Superior temporal gyrus (tissue), 1 donor: ENCODE measurements at regions not wholly inside any gene's neighbourhood (a gene's known extent, or its start where the extent isn't known, plus 50 kb on each side); places are given as distances from the start of the nearest gene placed in this dataset.
A peak's percentile ranks its signal among the peaks of the same experiment; 100 is the strongest.

Source experiments
- DNase-seq: peaks from one replicate; pipeline ENCODE4 v3.0.0-alpha.2; 2016; ENCODE audit errors: extremely low spot score

DNA sequence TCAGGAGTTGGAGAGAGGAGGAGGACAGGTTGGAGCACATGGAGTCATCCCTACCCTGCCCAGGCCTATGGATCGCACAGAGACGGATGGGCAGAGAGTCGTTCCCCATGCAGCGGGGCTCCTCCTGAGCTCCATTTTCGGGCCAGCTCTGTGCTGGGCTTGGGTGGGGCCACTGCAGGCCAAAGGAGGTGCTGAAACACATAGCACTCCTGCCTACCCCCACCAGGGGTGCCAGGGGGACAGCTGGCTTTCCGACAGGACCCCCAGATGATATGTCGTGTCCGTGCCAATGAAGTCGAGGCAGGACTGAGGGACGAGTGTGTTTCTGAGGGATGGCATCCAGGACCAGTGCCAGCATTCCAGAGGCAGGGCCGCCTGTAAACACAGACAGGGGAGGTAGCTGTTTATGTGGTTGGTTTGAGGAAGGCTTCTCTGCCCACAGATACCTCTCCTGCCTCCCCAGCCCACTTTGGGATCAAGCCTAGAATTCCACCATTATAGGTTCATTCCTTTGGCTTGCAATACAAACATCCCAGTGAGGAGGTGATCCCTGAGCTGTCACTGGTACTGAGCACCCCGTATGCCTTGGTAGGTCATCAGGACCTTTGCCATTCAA, 116.6 kb downstream of the GLI2 start:
- no peak for DNase-seq

DNA sequence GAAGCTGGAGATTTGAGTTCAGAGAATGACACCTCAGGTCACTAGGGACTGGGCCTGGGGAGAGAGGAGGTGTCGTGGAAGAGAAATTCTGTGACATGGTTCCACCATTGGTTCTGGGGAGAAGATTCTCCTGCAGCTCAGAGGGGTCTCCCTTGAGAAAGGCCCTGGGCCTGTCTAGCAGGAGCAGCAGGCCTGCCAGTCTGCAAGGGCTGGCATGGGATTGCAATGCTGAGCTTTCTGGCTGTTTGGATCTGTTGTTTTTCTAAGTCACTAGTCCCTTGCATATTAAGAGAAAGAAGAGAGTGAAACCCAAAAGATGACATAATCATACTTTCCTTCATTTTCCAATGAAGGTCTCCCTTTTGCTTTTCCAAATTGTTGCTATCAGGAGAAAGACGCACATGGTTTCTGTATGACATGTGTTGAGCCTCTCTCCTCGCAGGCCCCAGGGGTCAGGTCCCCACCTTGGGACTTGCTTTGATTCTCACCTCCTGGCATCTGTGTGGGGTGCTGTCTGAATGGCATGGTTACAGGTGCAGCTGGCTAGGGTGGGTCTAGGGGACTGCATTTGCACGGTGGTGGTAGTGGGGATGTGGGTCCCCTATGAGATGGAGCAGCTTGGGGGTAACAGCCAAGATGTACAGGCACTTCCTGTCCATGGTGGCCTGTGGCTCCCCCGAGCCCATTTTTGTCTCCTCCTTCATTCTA, 117.8 kb downstream of the GLI2 start:
- no peak for DNase-seq

DNA sequence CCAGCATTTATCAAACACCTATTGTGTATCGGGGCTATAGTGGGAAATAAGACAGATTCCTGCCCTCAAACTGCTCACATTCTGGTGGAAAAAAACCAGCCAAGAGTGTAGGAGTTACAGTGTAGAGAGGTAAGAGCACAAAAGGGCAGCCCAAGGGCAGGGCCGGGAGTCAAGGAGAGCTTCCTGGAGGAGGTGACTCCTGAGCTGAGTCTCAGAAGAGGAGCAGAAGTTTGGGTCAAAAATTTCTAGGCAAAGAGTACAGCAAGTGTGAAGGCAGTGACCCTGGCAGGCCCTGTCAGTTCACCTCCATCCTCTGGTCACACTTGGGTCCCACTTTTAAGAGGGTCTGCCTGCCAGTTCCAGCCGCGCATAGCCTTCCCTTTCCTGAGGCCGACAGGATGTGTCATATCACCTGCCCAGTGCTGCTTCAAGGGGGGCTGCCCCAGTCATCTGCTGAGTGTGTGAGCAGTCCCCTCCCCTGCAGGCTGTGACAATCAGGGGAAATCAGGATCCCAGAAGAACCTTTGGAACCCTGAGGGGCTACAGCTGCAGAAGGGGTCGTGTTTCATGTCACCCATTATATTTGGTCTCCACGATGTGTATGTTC, 118.4 kb downstream of the GLI2 start:
- no peak for DNase-seq

DNA sequence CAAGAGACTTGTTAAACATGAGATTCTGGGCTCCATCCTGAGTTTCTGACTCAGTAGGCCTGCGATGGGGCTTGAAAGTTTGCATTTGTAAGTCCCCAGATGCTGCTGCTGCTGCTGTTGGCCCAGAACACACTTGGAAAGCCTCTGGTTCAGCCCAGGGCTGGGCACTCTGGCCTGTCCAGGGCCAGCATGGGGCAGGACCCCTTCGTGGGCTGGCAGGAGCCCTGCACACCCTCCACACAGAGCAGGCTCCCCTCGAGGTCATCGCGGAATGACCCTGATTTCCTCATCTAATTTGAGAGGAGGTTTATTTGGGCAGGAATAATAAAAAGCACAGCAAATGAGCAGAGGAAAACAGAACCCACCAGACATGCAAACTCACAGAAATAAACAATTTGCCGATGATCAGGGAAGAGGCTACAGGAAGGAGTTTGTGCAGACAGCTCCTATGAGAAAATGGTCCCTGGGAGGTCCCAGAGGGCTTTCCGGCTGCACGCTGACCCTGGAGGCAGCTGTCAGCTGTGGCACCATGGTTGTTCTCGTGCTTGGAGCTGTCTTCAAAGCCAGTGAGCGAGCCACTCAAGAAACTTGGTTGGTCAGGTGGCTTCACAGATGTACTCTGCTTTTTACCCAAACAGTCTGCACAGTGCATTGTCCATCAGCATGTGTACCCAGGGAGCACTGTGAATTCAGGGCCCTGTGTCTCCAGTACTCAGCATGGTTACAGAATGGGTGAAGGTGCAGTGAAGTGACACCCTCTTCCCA, 119.3 kb downstream of the GLI2 start:
- no peak for DNase-seq

DNA sequence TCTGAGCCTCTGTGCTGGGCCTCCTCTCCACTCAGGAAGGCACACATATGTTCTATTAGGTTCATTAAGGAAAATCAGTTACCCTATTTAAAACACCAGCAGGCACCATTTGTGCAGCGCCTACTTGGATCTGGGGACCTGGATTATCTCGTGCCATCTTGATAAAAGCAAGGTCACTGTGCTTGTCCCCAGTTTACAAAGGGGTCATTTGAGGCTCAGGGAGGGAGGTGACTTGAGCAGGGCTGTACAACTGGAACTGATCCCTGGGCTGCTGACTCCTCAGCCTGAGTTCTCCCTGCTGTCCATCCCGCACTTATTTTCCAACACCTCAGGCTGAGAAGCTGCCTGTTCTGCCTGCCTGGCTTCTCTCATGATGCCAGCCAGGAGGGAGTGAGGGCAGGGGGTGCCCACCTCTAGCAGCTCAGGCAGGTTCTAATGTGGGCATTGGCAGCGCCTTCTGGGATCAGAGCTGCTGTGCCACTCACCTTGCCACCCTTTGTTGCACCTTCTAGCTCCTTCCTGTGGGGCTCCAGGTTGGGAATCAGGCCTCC, 120.3 kb downstream of the GLI2 start:
- DNase-seq: no peak

DNA sequence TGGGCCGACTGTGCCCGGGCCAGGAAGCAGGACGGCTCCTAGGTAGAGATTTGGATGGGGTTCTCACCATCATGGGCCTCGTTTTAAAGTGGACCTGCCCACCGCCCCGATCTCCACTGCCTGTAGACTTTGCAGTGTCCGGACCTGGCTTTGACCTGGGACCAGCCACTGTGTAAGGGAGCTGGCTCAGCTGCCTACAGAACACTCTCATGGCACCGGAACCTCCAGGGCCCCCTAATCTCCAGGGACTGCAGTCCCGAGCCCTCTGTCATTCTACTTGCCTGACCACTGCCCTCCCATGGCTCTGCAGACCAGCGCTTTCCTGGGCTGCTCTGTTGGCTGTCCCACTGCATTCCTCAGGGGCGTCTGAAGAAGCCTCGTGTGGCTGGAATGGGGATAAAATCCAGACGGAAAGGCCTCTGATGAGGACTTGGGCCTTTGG, 120.8 kb downstream of the GLI2 start:
- DNase-seq: no peak

DNA sequence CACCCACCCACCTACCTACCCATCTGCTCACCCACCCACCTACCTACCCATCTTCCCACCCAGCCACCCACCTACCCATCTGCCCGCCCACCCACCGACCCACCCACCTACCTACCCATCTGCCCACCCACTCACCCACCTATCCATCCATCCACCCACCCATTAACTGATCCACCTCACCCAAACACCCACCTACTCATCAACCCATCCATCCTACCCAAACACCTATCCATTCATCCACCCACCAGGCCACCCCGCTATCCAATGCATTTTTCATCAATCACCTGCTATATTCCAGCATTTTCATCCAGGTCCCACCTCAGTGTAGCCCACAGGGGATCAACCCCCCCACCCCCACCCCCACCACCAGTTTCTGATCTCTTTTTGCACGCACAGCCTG, 121.8 kb downstream of the GLI2 start:
- no peak for DNase-seq

DNA sequence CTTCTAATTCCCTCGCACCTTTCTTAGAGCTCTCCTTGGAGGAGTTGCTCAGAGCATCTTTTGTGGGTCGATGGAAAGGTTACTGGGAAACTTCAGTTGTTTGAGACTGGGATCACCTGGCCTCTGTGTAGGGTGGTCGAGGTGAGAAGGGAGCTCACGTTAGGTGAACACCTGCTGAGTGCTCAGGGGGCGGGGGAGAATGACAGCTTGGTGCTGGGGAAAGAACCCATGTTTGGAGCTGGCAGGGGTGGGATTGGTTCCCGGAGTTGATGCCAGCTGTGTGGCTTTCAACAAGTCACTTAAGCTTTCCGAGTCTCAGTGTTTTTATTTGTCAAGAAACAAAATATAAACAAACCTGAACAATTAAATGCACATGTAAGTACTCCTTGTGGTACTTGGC, 122.3 kb downstream of the GLI2 start:
- no peak for DNase-seq

DNA sequence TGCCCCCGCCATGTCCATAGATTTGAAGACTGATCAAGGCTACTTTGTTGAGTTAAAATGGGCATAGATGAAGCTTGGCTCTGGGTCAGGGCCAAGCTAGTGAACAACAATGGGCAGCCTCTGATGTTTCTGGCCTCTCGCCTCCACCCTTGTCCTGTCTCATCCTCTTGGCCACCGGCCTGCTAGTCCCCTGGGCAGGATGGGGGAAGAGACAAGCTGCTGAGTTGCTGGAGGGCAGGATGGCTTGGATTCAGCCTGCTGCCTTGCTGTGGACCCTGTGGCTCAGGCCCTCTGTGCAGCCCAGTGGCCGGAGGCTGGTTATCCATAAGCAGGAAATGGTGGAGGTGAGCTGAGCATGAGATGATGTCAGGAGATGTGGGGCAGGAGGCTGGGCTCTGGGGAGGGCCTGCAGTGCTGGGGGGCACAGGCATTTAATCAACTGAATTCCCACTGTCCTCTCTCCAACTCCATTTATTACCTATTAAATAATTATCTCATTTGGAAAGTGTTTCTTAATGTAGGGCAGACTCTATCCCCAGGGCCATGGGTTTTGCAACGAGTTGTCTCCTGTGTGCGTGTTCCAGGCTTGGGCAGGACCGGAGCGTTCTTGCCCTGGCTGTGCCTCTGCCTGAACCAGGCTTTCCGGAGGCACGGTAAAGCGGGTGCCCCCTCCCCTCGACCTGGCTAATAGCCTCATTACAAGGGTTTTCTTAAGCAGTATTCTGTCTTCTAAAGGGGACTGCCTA, 122.9 kb downstream of the GLI2 start:
- DNase-seq: peak; percentile 67

DNA sequence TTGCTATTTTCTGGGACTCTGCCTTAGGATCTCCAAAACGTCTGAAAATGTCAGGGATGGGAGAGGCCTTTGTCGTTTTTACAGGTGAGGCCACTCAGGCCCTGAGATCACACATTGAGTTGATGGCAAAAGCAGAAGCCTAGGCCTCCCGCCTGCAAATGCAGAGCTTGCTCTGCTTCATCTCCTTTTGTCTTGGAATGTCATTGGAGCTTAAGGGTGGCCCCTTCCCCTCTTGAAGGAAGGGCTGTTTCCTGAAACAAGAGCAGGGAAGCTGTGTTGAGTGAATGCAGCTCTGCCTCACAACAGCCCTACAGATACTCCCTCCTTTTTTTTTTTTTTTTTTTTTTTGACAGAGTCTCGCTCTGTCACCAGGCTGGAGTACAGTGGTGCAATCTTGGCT, 123.5 kb downstream of the GLI2 start:
- no peak for DNase-seq

DNA sequence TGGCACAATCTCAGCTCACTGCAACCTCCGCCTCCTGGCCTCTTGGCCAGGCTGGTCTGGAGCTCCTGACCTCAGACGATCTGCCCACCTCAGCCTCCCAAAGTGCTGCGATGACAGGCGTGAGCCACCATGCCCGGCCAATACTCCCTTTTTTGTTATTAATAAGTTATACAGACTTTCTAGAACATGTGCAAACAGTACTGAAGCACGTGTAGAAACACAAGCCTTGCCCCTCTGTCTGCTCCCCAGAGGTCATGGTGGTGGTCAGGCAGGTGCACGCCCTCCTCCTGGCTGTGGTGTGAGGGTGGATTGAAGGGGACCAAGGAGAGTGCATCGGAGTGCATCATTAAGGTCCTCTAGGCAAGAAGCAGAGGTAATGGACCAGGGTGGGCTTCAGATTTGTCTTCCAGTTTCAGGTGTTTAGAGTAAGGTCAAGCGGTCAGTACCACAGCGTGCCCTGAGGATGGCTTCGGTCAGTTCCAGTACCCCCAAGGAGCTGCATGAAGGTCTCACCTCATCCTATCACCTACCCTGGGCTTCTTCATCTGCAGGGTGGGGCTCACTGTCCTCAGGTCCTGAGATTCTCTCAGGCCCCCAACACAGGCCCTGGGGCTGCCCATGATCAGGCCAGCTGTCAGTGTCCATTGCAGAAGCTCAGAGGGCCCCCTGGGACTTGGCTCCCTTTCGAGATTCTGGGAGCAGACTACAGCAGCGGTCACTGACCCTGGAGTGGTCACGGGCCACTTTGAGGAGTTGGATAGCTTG, 124.3 kb downstream of the GLI2 start:
- no peak for DNase-seq

DNA sequence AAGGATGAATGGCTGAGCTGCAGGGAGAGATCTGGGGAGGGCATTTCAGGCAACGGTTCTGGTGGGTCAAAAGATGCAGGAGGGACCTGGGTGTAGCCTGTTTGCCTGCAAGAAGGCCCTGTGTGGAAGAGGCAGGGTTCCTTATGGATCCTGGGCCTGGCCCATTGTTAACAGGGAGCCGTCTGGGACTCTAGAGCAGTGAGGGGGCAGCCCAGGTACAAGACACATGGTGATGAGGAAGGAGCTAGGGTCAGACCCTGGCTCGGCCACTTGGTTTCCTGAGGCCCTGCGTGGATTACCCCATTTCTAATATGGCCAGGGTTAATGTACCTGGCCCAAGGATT, 124.9 kb downstream of the GLI2 start:
- DNase-seq: no peak

DNA sequence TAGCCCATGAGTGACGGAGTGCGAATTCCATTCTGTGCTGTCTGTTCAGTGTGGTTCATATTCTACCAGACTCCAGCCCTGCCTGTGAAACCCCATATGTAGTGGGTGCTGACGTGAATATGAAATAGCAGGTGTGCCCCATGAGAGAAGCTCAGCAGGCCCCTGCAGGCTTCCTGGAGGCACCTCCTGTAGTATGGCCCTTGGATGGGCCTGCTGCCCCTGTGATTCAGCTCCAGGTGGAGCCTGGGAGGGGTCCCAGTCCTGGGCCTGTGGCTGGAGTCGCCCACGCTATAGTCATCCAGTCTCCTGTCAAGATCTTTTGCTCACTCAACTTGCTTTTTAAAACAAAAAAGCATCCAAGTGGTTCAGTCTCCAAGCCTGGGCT, 125.5 kb downstream of the GLI2 start:
- no peak for DNase-seq

DNA sequence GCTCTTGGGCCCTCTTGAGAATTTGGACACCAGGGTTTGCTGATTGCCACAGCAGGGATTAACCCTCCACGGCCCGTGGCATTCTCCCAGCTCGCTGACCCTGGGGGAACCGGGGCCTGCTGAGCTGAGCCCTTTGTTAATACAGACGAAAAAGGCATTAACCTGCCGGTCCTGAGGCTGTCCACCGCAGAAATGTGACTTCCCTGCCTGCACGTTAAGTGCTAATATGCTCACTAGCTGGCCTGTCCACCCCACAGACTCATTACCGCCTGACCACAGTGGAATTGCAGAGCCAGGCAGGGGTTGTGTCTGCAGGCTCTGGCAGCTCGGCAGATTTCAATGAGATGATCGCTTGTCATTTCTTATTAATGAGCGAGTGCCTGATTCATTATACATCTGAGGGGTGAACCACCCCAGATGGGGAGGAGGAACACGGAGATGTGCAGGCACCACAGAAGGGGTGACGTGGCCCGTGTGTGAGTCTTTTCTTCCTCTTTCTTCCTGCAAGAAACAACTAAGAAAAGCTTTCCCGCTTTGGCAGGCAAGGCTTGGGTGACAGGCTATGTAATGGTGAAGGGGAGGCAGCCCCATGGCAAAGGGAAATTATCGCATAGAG, 126.0 kb downstream of the GLI2 start:
- no peak for DNase-seq

DNA sequence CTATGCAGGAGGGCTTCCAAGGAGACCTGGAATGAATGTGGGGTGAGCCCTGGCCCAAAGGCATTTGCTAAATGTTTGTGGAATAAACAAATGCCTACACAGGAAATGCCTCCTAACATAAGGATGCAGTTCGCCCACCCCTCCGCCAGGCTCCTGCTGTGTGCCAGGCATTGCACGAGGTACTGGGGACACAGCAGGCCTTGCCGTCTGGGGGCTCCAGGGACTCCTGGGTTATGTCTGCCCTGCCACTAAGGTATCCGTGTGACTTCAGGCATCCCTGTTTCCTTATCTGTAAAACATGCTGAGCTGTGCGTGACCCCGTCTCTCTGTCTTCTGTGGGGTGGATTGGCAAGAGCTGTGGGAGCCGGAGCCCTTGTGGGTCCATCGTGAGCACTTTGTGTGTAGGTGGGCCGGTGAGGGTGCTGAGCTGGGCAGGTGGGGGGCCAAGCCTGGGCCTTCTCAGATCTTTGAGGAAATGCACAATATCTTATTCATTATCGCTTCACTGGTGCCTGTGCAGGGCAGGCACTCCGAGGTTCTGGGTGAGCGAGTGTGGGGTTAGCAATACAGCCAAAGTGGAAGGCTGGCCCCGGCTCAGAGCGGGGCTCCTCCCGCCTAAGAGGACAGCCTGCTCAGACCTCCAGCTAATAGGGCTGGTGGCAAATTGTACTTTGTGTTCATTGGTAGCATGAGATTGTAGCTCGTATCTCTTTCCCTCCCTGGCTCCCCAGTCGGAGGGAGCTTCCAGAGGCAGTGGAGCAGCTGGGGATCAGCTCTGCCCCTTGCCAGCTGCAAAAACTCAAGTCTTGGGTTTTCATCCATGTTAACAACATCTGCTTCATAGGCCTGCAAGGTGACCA, 126.8 kb downstream of the GLI2 start:
- no peak for DNase-seq

DNA sequence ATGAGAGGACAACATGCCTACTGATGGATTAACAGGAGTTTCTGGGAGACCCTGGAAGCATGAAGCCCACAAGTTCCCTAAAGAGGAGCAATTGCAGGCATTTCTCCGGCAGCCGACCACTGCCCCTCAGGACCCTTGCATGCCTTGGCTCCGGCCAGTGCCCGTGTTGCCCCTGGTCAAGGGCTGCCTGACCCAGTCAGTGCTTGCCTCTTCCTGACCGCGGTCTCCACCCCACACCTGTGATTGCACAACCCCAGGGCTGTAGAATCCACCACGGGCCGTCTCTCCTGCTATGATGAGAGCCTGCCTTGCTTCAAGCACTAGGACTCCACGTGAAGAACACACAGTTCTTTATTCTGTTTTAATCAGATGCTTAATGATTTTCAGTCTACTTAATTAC, 127.5 kb downstream of the GLI2 start:
- DNase-seq: no peak

DNA sequence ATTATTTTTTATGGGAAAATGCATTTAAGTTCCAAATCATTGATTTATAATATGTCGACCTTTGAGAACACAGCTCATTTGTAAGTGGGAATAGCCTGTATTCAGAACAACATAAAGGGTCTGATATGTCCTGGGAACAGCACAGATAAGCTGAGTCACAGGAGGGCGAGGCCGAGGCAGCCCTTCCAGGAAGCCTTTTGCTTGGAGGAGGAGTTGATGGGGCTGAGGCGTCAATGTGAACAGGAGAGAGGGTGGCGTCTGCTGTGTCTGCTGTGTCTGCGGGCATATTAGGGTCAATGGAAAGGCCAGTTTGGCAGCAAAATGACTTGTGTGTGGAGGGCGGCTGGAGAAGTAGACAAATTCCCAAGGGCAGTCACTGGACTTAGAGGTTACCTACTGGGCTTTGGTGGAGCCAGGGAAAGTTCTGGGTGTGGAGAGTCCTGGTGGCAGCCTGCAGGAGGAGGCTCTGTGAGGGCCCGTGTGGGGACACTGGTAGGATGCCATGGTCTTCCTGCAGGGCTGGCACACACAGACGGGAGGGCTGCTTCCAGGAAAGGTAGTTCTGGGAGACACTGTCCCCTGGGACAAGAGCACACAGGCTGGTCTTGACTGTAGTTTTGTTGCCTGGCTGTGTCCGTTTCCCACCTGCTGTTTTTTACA, 128.1 kb downstream of the GLI2 start:
- DNase-seq: no peak

DNA sequence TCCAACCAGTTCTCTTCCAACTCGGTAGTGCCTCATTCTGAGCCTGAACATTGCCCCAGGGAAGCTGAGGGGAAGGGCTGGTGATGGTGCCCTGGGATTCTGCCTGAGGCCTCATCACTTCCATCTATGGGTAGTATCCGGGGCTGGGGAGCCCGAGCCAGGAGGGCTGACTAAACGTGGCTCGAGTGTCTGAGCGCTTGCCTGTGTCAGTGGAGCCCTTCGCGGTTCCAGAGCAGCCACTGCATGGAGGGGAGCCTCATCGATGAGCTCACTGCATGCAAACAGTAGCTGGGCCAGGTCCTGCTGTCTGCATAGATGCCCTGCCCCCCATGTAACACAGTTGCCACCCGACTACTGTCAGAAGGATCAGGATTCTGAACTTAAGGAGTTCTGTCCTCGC, 129.3 kb downstream of the GLI2 start:
- DNase-seq: no peak

DNA sequence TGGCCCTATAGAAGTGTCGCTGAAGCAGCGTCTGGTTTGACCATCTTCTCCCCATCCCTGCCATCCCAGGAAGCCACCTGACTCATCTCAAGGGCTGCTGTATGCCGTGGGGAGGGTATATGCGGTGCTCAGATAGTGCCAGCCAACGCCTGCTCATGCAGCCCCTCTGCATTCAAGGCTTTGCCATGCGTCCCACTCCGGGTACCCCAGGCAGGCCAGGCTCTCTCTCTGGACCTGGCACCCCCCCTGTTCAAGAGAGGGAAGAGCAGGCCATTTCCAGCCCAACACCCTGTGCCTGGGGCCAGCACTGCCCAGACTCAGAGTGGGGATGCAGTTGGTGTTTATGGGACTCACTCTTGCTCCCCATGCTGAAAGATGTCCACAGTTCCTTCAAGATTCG, 130.0 kb downstream of the GLI2 start:
- DNase-seq: no peak
